ENCODE measurements at regions not wholly inside any gene's neighbourhood (a gene's known extent, or its start where the extent isn't known, plus 50 kb on each side); places are given as distances from the start of the nearest gene placed in this dataset.

GRCh38 chr5:136638084-136638483 lies 272.7 kb upstream of the TRPC7 start:
- TF ChIP-seq CTCF (IDR thresholded peaks at IDR 0.05), result no peak
- no peaks in the 10 kb centered on the region for H3K36me3 ChIP-seq (ENCODE audit: insufficient read depth in 1 of 2, low read depth in 1 of 2)
- intact Hi-C loops (cut with DNase I), result no loop called here
- H3K4me3 ChIP-seq, result no peak overlapping the region
- WGBS, 3 donors, result 95 to 96% (median 96%) methylated on average over 1 of the region's 1 CpG
- DNase-seq (no peak), ATAC-seq (no peak)
- no peak overlapping the region for H3K27ac ChIP-seq
- H3K4me1 ChIP-seq, result no peaks in the 10 kb centered on the region
- peaks cover 0 to 1% (median 0%) of the 10 kb centered on the region in 3 donors for H3K27me3 ChIP-seq (ENCODE audit: insufficient read depth in 3 of 3, low read length in 2 of 3)
- no peaks in the 10 kb centered on the region for H3K9me3 ChIP-seq

DNA sequence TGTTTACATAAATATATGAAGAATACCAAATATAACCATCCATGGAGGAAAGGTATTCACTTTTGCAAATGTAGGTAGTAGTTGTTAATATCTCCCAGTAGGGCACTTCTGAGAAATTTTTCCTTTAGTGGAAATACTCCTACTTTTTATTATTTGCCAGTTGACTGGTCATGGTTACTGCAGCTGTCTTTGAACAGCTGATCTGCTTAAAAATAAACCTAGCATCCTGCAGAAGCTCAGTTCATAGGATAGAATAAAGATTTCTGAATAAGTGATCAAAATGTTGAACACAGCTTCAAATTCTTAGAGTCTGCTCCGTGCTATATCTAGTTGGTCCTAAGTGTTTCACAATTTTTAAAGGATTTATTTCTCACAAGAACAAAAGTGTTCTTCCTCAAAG lies 270.7 kb upstream of the TRPC7 start:
- no peak for DNase-seq
- 40 to 76% (median 43%) methylated on average over 1 of the region's 1 CpG for WGBS, 3 donors
- TF ChIP-seq CTCF (IDR thresholded peaks at IDR 0.05), result no peak
- Histone ChIP-seq H3K27ac (no peak overlapping the region), H3K4me1 (no peaks in the 10 kb centered on the region), H3K27me3 (ENCODE audit: insufficient read depth in 3 of 3, low read length in 2 of 3) (no peaks in the 10 kb centered on the region), H3K4me3 (no peak overlapping the region), H3K9me3 (no peaks in the 10 kb centered on the region), H3K36me3 (ENCODE audit: insufficient read depth in 1 of 2, low read depth in 1 of 2) (no peaks in the 10 kb centered on the region)
- no peak for ATAC-seq
- intact Hi-C loops (cut with DNase I), result no loop called here

DNA sequence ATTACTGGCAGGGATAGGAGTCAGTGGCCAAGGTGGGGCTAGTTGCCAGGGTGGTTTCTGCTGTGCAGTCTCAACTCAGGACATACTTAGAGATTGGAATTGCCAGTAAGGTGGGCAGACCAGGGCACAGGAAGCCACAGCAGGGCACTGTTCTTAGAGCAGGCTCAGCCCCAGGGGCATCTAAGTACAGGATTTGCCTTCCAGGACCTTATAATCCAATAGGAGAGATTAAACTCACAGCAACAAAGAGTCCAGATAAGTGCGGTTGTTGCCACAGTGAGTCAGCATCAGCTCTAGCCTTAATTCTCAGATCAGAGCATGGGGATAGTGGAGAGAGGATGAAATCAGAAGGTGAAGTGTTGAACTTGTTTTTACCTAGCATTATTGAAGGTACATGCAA lies 265.8 kb upstream of the TRPC7 start:
- intact Hi-C loops (cut with DNase I), result no loop called here
- no peak overlapping the region for H3K4me3 ChIP-seq
- 79 to 88% (median 83%) methylated on average over 1 of the region's 1 CpG for WGBS, 3 donors
- H3K27ac ChIP-seq, result no peak overlapping the region
- no peaks in the 10 kb centered on the region for H3K36me3 ChIP-seq (ENCODE audit: insufficient read depth in 1 of 2, low read depth in 1 of 2)
- DNase-seq, result no peak
- no peaks in the 10 kb centered on the region for H3K9me3 ChIP-seq
- H3K27me3 ChIP-seq (ENCODE audit: insufficient read depth in 3 of 3, low read length in 2 of 3), result no peaks in the 10 kb centered on the region
- no peak for TF ChIP-seq CTCF (IDR thresholded peaks at IDR 0.05)
- no peak for ATAC-seq
- no peaks in the 10 kb centered on the region for H3K4me1 ChIP-seq

DNA sequence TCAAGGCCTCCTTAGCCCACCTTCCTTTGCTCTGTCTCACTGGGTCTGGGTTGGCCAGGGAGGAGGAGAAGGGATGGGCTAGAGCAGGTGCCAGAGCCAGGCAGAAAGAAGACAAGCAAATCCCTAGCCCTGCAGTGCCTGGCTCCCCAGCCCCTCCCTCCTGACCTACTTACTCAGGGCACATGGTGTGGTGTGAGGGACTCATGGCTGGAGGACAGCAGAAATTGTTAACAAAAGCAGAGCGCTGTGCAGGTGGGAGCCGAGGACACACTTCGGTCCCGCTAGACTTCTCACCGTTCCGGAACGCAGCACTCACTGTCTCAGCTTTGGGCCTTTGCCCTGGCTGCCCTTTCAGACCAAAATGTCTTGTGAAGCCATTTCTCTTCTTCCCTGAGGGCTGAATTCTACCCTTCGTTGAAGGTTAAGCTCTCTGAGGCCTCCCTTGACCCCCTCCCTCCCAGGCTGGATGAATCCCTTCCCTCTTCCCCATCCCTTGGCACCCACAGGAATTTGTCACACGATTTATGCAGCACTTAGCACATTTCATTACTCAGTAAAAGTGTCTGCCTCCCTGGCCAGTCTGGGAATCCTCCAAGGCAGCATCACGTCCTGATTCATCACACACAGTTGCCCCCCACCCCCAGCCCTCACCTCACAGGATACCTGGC lies 263.9 kb upstream of the TRPC7 start:
- Histone ChIP-seq H3K4me1 (no peaks in the 10 kb centered on the region), H3K27ac (no peak overlapping the region), H3K9me3 (no peaks in the 10 kb centered on the region), H3K4me3 (no peak overlapping the region), H3K27me3 (ENCODE audit: insufficient read depth in 3 of 3, low read length in 2 of 3) (no peaks in the 10 kb centered on the region), H3K36me3 (ENCODE audit: insufficient read depth in 1 of 2, low read depth in 1 of 2) (no peaks in the 10 kb centered on the region)
- intact Hi-C loops (cut with DNase I), result no loop called here
- DNase-seq (no peak), ATAC-seq (no peak)
- WGBS, 3 donors, result 61 to 72% (median 72%) methylated on average over 9 to 10 of the region's 10 CpGs
- TF ChIP-seq CTCF (IDR thresholded peaks at IDR 0.05), result no peak

GRCh38 chr5:136626531-136626930 lies 261.2 kb upstream of the TRPC7 start:
- no peak overlapping the region for H3K4me3 ChIP-seq
- ATAC-seq, result no peak
- H3K9me3 ChIP-seq, result no peaks in the 10 kb centered on the region
- no peaks in the 10 kb centered on the region for H3K27me3 ChIP-seq (ENCODE audit: insufficient read depth in 3 of 3, low read length in 2 of 3)
- no peak overlapping the region for H3K27ac ChIP-seq
- no peak for TF ChIP-seq CTCF (IDR thresholded peaks at IDR 0.05)
- H3K36me3 ChIP-seq (ENCODE audit: insufficient read depth in 1 of 2, low read depth in 1 of 2), result no peaks in the 10 kb centered on the region
- intact Hi-C loops (cut with DNase I), result no loop called here
- DNase-seq, result no peak
- no peaks in the 10 kb centered on the region for H3K4me1 ChIP-seq
- 80 to 85% (median 81%) methylated on average over 2 of the region's 2 CpGs for WGBS, 3 donors
